Esophagus muscularis mucosa (tissue), 4 donors: ENCODE measurements at regions not wholly inside any gene's neighbourhood (a gene's known extent, or its start where the extent isn't known, plus 50 kb on each side); places are given as distances from the start of the nearest gene placed in this dataset.
A peak's percentile ranks its signal among the peaks of the same experiment; 100 is the strongest.

Experiments
- DNase-seq: peaks from one replicate; pipeline ENCODE4 v3.0.0-alpha.2; 2017; ENCODE audit errors: extremely low spot score
- H3K27ac ChIP-seq, 4 donors: fragments of 200-600 bp; sonication (generic); replicated peaks in 1 of 4; 1 replicate in 3 of 4; 2 replicates in 1 of 4; pipeline ENCODE4 v1.5.1; 2016 to 2019; ENCODE audit warnings: mild to moderate bottlenecking in 1 of 4
- H3K27me3 ChIP-seq, 4 donors: fragments of 200-600 bp; sonication (generic); one replicate each; pipeline versions ENCODE4 v1.5.1 to v1.6.0; 2016 to 2019
- H3K36me3 ChIP-seq, 4 donors: fragments of 200-600 bp; sonication (generic); one replicate each; pipeline ENCODE4 v1.5.1; 2016 to 2019
- H3K4me1 ChIP-seq, 4 donors: fragments of 200-600 bp; sonication (generic); one replicate each; pipeline ENCODE4 v1.5.1; 2016 to 2019
- H3K4me3 ChIP-seq, 4 donors: fragments of 200-600 bp; sonication (generic); 1 replicate in 2 of 4; 2 replicates in 2 of 4; pipeline ENCODE4 v1.5.1; 2016 to 2019; ENCODE audit warnings: mild to moderate bottlenecking in 4 of 4, moderate library complexity in 1 of 4
- H3K9me3 ChIP-seq, 4 donors: fragments of 200-600 bp; sonication (generic); 1 replicate in 3 of 4; 2 replicates in 1 of 4; pipeline ENCODE4 v1.5.1; 2016 to 2019
- EP300 ChIP-seq: sonication (generic); formaldehyde crosslinking; IDR thresholded peaks from one replicate; pipeline ENCODE4 v1.6.1; 2017; ENCODE audit warnings: antibody characterized with exemption
- POLR2A ChIP-seq: fragments of 450-650 bp; IDR thresholded peaks from one replicate; pipeline ENCODE4 v1.6.1; 2017; ENCODE audit warnings: antibody characterized with exemption, moderate library complexity, mild to moderate bottlenecking, low read depth
- POLR2AphosphoS5 ChIP-seq, 2 donors: sonication (generic); formaldehyde crosslinking; IDR thresholded peaks; one replicate each; pipeline ENCODE4 v1.6.1; 2017; ENCODE audit warnings: antibody characterized with exemption in 2 of 2
- WGBS: methylation state at CpG from one replicate; pipeline ENCODE4 v1.1.5; 2018; 5-methylcytosine and 5-hydroxymethylcytosine counted together
- intact Hi-C: fragments of 100-400 bp; cut with DNase I; formaldehyde crosslinking; loops from one replicate; pipeline ENCODE4 v1.15.1; 2023
- TF ChIP-seq, protein P1 (sequence below), 3 experiments: fragments of 200-600 bp in 2 of 3; fragments of 450-650 bp in 1 of 3; sonication (generic) in 2 of 3; IDR thresholded peaks; one replicate each; pipeline ENCODE4 v1.5.1; 2017 to 2019; ENCODE audit warnings: antibody characterized with exemption in 3 of 3, mild to moderate bottlenecking in 2 of 3, moderate library complexity in 1 of 3

DNA sequence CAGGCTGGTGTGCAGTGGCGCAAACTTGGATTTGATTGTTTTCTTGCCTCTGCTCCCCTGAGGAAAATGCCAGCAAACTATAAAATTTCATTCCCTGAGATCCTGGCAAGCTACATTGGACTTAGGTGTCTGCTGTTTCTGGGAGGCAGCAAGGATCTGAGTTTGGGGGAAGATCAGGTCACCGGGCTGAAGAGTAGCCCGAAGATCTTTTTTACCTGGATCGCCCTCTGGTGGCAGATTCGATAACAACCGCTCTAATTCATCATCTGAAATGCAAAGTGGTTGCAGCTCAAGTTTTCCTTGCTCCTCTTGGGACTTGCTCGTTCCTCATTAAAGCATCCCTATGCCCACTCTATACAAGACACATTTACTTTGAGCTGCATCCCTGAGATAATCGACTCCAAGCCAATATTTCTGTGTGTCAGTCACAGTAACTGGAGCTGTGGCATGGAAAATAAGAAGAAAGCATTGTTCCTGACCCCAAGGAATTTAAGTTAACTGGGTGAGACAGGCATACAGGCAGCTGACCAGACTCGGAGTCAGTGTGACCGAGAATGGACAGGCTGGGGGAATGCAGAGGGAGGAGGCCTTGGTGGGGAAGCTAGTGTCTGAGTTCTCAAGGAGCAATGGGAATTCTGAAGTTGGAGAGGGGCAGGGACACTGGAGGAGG is 131.8 kb upstream of the PROKR2 start:
- intact Hi-C loops = loop anchor here (10.0 kb wide), 1 partner anchor 244 kb away; no protein-coding TSS in a partner anchor

DNA sequence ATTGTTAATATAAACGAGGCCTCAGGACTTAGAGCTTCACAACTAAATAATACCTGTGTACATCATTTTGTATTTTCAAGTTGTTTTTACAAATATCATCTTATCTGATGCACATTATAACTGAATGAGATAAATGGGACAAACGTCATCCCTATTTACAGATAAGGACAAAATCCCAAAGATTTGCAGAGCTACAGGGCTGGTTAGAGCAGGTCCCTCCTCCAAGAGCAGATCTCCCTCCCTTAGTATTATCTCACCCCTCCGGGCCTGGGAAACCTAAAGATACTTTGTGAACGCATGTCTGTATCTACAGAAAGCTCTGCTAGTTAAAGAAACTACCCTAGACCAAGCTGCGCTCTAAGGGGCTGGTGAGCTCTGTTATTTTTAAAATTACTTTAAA is 130.4 kb upstream of the PROKR2 start:
- TF ChIP-seq, protein P1, sequence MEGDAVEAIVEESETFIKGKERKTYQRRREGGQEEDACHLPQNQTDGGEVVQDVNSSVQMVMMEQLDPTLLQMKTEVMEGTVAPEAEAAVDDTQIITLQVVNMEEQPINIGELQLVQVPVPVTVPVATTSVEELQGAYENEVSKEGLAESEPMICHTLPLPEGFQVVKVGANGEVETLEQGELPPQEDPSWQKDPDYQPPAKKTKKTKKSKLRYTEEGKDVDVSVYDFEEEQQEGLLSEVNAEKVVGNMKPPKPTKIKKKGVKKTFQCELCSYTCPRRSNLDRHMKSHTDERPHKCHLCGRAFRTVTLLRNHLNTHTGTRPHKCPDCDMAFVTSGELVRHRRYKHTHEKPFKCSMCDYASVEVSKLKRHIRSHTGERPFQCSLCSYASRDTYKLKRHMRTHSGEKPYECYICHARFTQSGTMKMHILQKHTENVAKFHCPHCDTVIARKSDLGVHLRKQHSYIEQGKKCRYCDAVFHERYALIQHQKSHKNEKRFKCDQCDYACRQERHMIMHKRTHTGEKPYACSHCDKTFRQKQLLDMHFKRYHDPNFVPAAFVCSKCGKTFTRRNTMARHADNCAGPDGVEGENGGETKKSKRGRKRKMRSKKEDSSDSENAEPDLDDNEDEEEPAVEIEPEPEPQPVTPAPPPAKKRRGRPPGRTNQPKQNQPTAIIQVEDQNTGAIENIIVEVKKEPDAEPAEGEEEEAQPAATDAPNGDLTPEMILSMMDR (IDR thresholded peaks at IDR 0.05) = no peak
- no peak for TF ChIP-seq EP300
- no peak for TF ChIP-seq POLR2AphosphoS5 (IDR thresholded peaks at IDR 0.05)
- no peak for TF ChIP-seq POLR2A
- intact Hi-C loops = loop anchor here (10.0 kb wide), 1 partner anchor 242 kb away; no protein-coding TSS in a partner anchor
- H3K9me3 ChIP-seq = no peaks in the 10 kb centered on the region
- no peak for DNase-seq
- H3K4me3 ChIP-seq = no peak overlapping the region
- WGBS = 78% methylated on average over 5 of the region's 5 CpGs
- H3K27me3 ChIP-seq = peaks cover 0 to 13% (median 0%) of the 10 kb centered on the region in 4 donors
- no peaks in the 10 kb centered on the region for H3K4me1 ChIP-seq
- H3K36me3 ChIP-seq = no peaks in the 10 kb centered on the region
- no peak overlapping the region for H3K27ac ChIP-seq

More for the DNA sequence above, 131.8 kb upstream of the PROKR2 start:
- Histone ChIP-seq H3K4me3 (no peak overlapping the region), H3K27me3 (peaks cover 0 to 13% (median 0%) of the 10 kb centered on the region in 4 donors), H3K36me3 (no peaks in the 10 kb centered on the region), H3K27ac (no peak overlapping the region), H3K4me1 (no peaks in the 10 kb centered on the region), H3K9me3 (no peaks in the 10 kb centered on the region)
- WGBS = 19% methylated on average over 10 of the region's 10 CpGs
- peak; percentile 90 for DNase-seq
- TF ChIP-seq POLR2A (no peak), POLR2AphosphoS5 (IDR thresholded peaks at IDR 0.05) (no peak), EP300 (no peak)
- TF ChIP-seq, protein P1 (IDR thresholded peaks at IDR 0.05) = peak; percentile 41 to 68 (median 56)

DNA sequence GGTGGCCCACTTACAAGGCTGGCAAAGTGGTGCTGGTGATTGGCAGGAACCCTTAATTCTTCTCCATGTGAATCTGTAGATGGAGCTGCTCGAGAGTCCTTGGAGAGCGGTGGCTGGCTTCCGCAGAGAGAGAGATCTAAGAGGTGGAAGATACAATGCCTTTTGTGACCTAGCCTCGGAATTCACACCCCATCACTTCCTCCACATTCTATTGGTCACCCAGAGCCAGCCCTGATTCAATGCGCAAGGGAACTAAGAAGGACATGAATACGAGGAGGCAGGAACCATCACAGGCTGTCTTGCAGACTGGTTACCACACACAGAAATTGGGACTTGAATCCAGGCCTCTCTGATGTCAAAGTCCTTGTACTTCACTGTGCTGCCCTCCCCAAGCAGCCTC is 128.9 kb upstream of the PROKR2 start:
- intact Hi-C loops = loop anchor here (10.0 kb wide), 1 partner anchor 241 kb away; no protein-coding TSS in a partner anchor
- Histone ChIP-seq H3K27me3 (peaks cover 0 to 13% (median 0%) of the 10 kb centered on the region in 4 donors), H3K27ac (no peak overlapping the region), H3K4me3 (no peak overlapping the region), H3K4me1 (no peaks in the 10 kb centered on the region), H3K36me3 (no peaks in the 10 kb centered on the region), H3K9me3 (no peaks in the 10 kb centered on the region)
- DNase-seq = peak; percentile 60
- WGBS = 85% methylated on average over 6 of the region's 6 CpGs
- TF ChIP-seq POLR2A = no peak
- no peak for TF ChIP-seq POLR2AphosphoS5 (IDR thresholded peaks at IDR 0.05)
- TF ChIP-seq, protein P1 (IDR thresholded peaks at IDR 0.05) = no peak
- no peak for TF ChIP-seq EP300

DNA sequence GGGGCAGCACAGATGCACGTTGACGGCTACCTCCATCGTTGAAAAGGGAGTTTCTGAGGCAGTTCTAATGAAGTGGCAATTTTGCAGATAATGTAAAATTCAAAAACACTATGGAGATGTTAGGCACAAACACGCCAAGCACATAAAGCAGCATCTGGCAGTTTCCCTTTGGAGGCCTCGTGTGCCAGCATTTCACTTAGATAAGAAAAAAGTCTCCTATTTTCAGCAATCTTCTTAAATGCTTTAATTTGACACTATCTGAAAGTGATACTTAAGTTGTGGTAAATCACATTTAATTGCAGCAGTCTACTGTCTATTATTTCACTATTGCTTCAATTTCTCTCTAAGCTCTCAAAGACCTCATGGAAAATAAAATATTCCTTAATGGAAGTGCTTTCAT is 125.3 kb upstream of the PROKR2 start:
- Histone ChIP-seq H3K4me3 (no peak overlapping the region), H3K27ac (no peak overlapping the region), H3K27me3 (peaks cover 0 to 3% (median 0%) of the 10 kb centered on the region in 4 donors), H3K4me1 (no peaks in the 10 kb centered on the region), H3K36me3 (no peaks in the 10 kb centered on the region), H3K9me3 (peaks cover 0 to 16% (median 11%) of the 10 kb centered on the region in 4 donors)
- TF ChIP-seq POLR2A = no peak
- no peak for TF ChIP-seq EP300
- TF ChIP-seq, protein P1 (IDR thresholded peaks at IDR 0.05) = no peak
- no peak for TF ChIP-seq POLR2AphosphoS5 (IDR thresholded peaks at IDR 0.05)
- no peak for DNase-seq
- 81% methylated on average over 5 of the region's 5 CpGs for WGBS
- intact Hi-C loops = loop anchor here (10.0 kb wide), 1 partner anchor 237 kb away; no protein-coding TSS in a partner anchor
